ENCODE measurements at regions not wholly inside any gene's neighbourhood (a gene's known extent, or its start where the extent isn't known, plus 50 kb on each side); places are given as distances from the start of the nearest gene placed in this dataset.

DNA sequence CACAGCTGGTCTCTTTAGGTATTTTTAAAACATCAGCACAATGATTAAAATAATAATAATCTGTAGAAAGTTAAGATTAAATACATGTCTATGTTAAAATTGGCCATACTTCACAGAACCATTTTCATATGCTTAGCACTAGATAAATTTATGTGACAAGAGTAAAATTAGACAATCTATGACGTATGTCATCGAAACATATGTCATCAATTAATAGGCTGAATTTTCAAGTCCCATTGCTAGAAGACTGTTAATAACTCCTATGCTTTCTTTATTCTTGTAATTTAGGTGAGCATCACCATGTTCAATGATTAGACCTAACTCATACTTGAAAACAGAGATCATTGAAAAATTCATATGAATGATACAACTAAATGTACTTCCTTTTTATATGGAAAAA, 593.3 kb upstream of the KCNMB2 start:
- Mint-ChIP-seq H3K36me3 (ENCODE audit: insufficient read depth, unreplicated experiment) (no peaks in the 10 kb centered on the region), H3K27me3 (ENCODE audit: insufficient read depth, unreplicated experiment) (no peaks in the 10 kb centered on the region), H3K4me3 (ENCODE audit: unreplicated experiment) (no peak overlapping the region), H3K4me1 (ENCODE audit: low read depth, unreplicated experiment) (no peaks in the 10 kb centered on the region), H3K9me3 (ENCODE audit: unreplicated experiment) (no peaks in the 10 kb centered on the region), H3K27ac (ENCODE audit: unreplicated experiment) (no peak overlapping the region)
- BruUV-seq (replicated peaks): no TSS peak
- H3K4me3 ChIP-seq (ENCODE audit: low read depth, low read length): no peak overlapping the region
- intact Hi-C loops (cut with micrococcal nuclease; ENCODE audit: unreplicated experiment): no loop called here
- no peaks in the 10 kb centered on the region for H3K9me3 ChIP-seq
- POLR2A ChIA-PET: no interaction called here
- no peaks in the 10 kb centered on the region for H3K4me1 ChIP-seq
- no peak for DNase-seq
- TF ChIP-seq CTCF (IDR thresholded peaks at IDR 0.05; ENCODE audit: insufficient read depth in 1 of 2, low read depth in 1 of 2, low read length in 1 of 2, severe bottlenecking in 1 of 2, unreplicated experiment in 1 of 2): no peak
- no peaks in the 10 kb centered on the region for H3K36me3 ChIP-seq (ENCODE audit: control insufficient read depth, insufficient read depth, low read length)
- CTCF ChIA-PET: no interaction called here
- H3K27me3 ChIP-seq (replicated peaks; ENCODE audit: control insufficient read depth, insufficient read depth, low read length): no peaks in the 10 kb centered on the region

GRCh38 chr3:177944228-177944661, 592.0 kb upstream of the KCNMB2 start:
- H3K27me3 ChIP-seq (replicated peaks; ENCODE audit: control insufficient read depth, insufficient read depth, low read length): no peaks in the 10 kb centered on the region
- ChIA-PET CTCF (no interaction called here), POLR2A (no interaction called here)
- Mint-ChIP-seq H3K27me3 (ENCODE audit: insufficient read depth, unreplicated experiment) (no peaks in the 10 kb centered on the region), H3K9me3 (ENCODE audit: unreplicated experiment) (no peaks in the 10 kb centered on the region), H3K36me3 (ENCODE audit: insufficient read depth, unreplicated experiment) (no peaks in the 10 kb centered on the region), H3K4me1 (ENCODE audit: low read depth, unreplicated experiment) (no peaks in the 10 kb centered on the region), H3K4me3 (ENCODE audit: unreplicated experiment) (no peak overlapping the region), H3K27ac (ENCODE audit: unreplicated experiment) (no peak overlapping the region)
- H3K36me3 ChIP-seq (ENCODE audit: control insufficient read depth, insufficient read depth, low read length): no peaks in the 10 kb centered on the region
- intact Hi-C loops (cut with micrococcal nuclease; ENCODE audit: unreplicated experiment): no loop called here
- DNase-seq: no peak
- no peaks in the 10 kb centered on the region for H3K9me3 ChIP-seq
- H3K4me1 ChIP-seq: no peaks in the 10 kb centered on the region
- BruUV-seq (replicated peaks): no TSS peak
- H3K4me3 ChIP-seq (ENCODE audit: low read depth, low read length): no peak overlapping the region
- no peak for TF ChIP-seq CTCF (IDR thresholded peaks at IDR 0.05; ENCODE audit: insufficient read depth in 1 of 2, low read depth in 1 of 2, low read length in 1 of 2, severe bottlenecking in 1 of 2, unreplicated experiment in 1 of 2)

- Histone ChIP-seq H3K4me1 (no peaks in the 10 kb centered on the region), H3K4me3 (ENCODE audit: low read depth, low read length) (no peak overlapping the region), H3K9me3 (no peaks in the 10 kb centered on the region), H3K27me3 (replicated peaks; ENCODE audit: control insufficient read depth, insufficient read depth, low read length) (no peaks in the 10 kb centered on the region), H3K36me3 (ENCODE audit: control insufficient read depth, insufficient read depth, low read length) (no peaks in the 10 kb centered on the region)
- TF ChIP-seq CTCF (IDR thresholded peaks at IDR 0.05; ENCODE audit: insufficient read depth in 1 of 2, low read depth in 1 of 2, low read length in 1 of 2, severe bottlenecking in 1 of 2, unreplicated experiment in 1 of 2): no peak
- Mint-ChIP-seq H3K4me1 (ENCODE audit: low read depth, unreplicated experiment) (no peaks in the 10 kb centered on the region), H3K27ac (ENCODE audit: unreplicated experiment) (no peak overlapping the region), H3K4me3 (ENCODE audit: unreplicated experiment) (no peak overlapping the region), H3K27me3 (ENCODE audit: insufficient read depth, unreplicated experiment) (no peaks in the 10 kb centered on the region), H3K9me3 (ENCODE audit: unreplicated experiment) (no peaks in the 10 kb centered on the region), H3K36me3 (ENCODE audit: insufficient read depth, unreplicated experiment) (no peaks in the 10 kb centered on the region)
- BruUV-seq (replicated peaks): no TSS peak
- ChIA-PET POLR2A (no interaction called here), CTCF (no interaction called here)
- intact Hi-C loops (cut with micrococcal nuclease; ENCODE audit: unreplicated experiment): no loop called here
- no peak for DNase-seq
These were observed 590.2 kb upstream of the KCNMB2 start for GRCh38 chr3:177946048-177946447.

Data from Caco-2 (cell line).